ENCODE measurements at regions not wholly inside any gene's neighbourhood (a gene's known extent, or its start where the extent isn't known, plus 50 kb on each side); places are given as distances from the start of the nearest gene placed in this dataset.
"Not testable (repeated sequence)": the region's sequence is repeated elsewhere in the genome, so short reads cannot be mapped to it uniquely, and the experiment has no call there.

DNA sequence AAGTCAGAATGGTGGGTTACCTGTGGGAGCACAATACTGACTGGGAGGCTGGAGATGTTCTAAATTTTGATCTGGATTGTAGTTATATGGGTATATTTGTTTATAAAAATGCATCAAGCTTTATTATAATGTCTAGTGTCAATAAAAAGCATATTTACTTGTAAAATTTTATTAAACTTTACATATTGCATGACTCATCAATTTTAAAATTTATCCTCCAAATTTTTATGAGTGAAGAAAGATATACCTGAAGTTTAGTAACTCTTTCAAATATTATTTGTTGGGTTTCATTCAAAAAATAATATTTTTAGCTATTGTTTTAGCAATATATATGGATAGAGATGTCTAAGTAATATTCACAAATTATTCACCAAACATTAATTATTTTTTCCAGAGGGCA, 103.0 kb downstream of the ANXA5 start:
- CTCF ChIA-PET, result interaction anchor here (0.8 kb wide), 1 partner anchor 109 kb away, joined by 3 read pairs; no protein-coding TSS in a partner anchor
- H3K9me3 ChIP-seq, result no peaks in the 10 kb centered on the region
- H3K4me2 ChIP-seq, result no peak overlapping the region
- H3K27me3 ChIP-seq (ENCODE audit: insufficient read depth), result no peaks in the 10 kb centered on the region
- H3K9me2 ChIP-seq, result no peaks in the 10 kb centered on the region
- H2AFZ ChIP-seq (ENCODE audit: low read depth), result no peak overlapping the region
- no peaks in the 10 kb centered on the region for H4K20me1 ChIP-seq (ENCODE audit: insufficient read depth)
- H3K9ac ChIP-seq, result no peak overlapping the region
- H3F3A ChIP-seq (replicated peaks; ENCODE audit: insufficient read depth), result no peaks in the 10 kb centered on the region
- no peaks in the 10 kb centered on the region for H3K4me1 ChIP-seq (ENCODE audit: control insufficient read depth in 1 of 2, insufficient read depth in 2 of 2, low read depth in 1 of 2, low read length in 1 of 2)
- H3K79me2 ChIP-seq (ENCODE audit: insufficient read depth), result no peaks in the 10 kb centered on the region
- DNase-seq, result no peak
- POLR2A ChIA-PET, result no interaction called here
- no peak overlapping the region for H3K4me3 ChIP-seq (ENCODE audit: low read depth in 2 of 2, low read length in 1 of 2)
- no peaks in the 10 kb centered on the region for H3K36me3 ChIP-seq (replicated peaks in 1 of 2; ENCODE audit: control insufficient read depth in 1 of 2, insufficient read depth in 2 of 2, low read length in 1 of 2)
- H3K27ac ChIP-seq (ENCODE audit: low read depth in 2 of 2, low read length in 1 of 2), result no peak overlapping the region
- no peak for TF ChIP-seq SMC3 (IDR thresholded peaks at IDR 0.05; ENCODE audit: low read depth, low read length)
- TF ChIP-seq, protein P1, sequence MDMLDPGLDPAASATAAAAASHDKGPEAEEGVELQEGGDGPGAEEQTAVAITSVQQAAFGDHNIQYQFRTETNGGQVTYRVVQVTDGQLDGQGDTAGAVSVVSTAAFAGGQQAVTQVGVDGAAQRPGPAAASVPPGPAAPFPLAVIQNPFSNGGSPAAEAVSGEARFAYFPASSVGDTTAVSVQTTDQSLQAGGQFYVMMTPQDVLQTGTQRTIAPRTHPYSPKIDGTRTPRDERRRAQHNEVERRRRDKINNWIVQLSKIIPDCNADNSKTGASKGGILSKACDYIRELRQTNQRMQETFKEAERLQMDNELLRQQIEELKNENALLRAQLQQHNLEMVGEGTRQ (IDR thresholded peaks at IDR 0.05; ENCODE audit: borderline replicate concordance, low read depth, low read length), result no peak
- TF ChIP-seq, protein P2, sequence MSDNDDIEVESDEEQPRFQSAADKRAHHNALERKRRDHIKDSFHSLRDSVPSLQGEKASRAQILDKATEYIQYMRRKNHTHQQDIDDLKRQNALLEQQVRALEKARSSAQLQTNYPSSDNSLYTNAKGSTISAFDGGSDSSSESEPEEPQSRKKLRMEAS (IDR thresholded peaks at IDR 0.05; ENCODE audit: low read depth), result no peak
- TF ChIP-seq NFIC (IDR thresholded peaks at IDR 0.05; ENCODE audit: borderline replicate concordance), result no peak
- no peak for TF ChIP-seq RAD21 (IDR thresholded peaks at IDR 0.05; ENCODE audit: low read length)
- TF ChIP-seq CHD2 (IDR thresholded peaks at IDR 0.05; ENCODE audit: low read length, partially characterized antibody), result no peak
- TF ChIP-seq TEAD4 (IDR thresholded peaks at IDR 0.05; ENCODE audit: borderline replicate concordance, insufficient read depth), result no peak
- TF ChIP-seq, protein P3, sequence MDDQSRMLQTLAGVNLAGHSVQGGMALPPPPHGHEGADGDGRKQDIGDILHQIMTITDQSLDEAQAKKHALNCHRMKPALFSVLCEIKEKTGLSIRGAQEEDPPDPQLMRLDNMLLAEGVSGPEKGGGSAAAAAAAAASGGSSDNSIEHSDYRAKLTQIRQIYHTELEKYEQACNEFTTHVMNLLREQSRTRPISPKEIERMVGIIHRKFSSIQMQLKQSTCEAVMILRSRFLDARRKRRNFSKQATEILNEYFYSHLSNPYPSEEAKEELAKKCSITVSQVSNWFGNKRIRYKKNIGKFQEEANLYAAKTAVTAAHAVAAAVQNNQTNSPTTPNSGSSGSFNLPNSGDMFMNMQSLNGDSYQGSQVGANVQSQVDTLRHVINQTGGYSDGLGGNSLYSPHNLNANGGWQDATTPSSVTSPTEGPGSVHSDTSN (IDR thresholded peaks at IDR 0.05), result no peak
- no peak for TF ChIP-seq YY1 (IDR thresholded peaks at IDR 0.05; ENCODE audit: low read depth)
- TF ChIP-seq EZH2phosphoT487 (IDR thresholded peaks at IDR 0.05; ENCODE audit: borderline replicate concordance, low read depth), result no peak
- TF ChIP-seq MEF2A (IDR thresholded peaks at IDR 0.05; ENCODE audit: borderline replicate concordance, low read depth), result no peak
- no peak for TF ChIP-seq RFX5 (IDR thresholded peaks at IDR 0.05; ENCODE audit: low read length)
- no peak for TF ChIP-seq GATA2 (CRISPR knock-in tag; IDR thresholded peaks at IDR 0.05)
- TF ChIP-seq FOXJ3 (CRISPR knock-in tag; IDR thresholded peaks at IDR 0.05), result no peak
- no peak for TF ChIP-seq RXRA (IDR thresholded peaks at IDR 0.05; ENCODE audit: borderline replicate concordance, low read depth)
- TF ChIP-seq GABPA (IDR thresholded peaks at IDR 0.05; ENCODE audit: low read depth), result no peak
- TF ChIP-seq, protein P4, sequence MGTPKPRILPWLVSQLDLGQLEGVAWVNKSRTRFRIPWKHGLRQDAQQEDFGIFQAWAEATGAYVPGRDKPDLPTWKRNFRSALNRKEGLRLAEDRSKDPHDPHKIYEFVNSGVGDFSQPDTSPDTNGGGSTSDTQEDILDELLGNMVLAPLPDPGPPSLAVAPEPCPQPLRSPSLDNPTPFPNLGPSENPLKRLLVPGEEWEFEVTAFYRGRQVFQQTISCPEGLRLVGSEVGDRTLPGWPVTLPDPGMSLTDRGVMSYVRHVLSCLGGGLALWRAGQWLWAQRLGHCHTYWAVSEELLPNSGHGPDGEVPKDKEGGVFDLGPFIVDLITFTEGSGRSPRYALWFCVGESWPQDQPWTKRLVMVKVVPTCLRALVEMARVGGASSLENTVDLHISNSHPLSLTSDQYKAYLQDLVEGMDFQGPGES (IDR thresholded peaks at IDR 0.05; ENCODE audit: low read depth, low read length), result no peak
- no peak for TF ChIP-seq ELF1 (IDR thresholded peaks at IDR 0.05)
- no peak for TF ChIP-seq TAF1 (IDR thresholded peaks at IDR 0.05; ENCODE audit: borderline replicate concordance, low read depth, low read length)

DNA sequence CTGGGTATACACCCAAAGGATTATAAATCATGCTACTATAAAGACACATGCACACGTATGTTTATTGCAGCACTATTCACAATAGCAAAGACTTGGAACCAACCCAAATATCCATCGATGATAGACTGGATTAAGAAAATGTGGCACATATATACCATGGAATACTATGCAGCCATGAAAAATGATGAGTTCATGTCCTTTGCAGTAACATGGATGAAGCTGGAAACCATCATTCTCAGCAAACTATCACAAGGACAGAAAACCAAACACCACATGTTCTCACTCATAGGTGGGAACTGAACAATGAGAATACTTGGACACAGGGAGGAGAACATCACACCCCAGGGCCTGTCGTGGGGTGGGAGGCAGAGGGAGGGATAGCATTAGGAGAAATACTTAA, 104.5 kb downstream of the ANXA5 start:
- H3K9me3 ChIP-seq; H3K27me3 ChIP-seq (ENCODE audit: insufficient read depth); H3F3A ChIP-seq (replicated peaks; ENCODE audit: insufficient read depth); H3K4me3 ChIP-seq (ENCODE audit: low read depth in 2 of 2, low read length in 1 of 2); POLR2A ChIA-PET; H3K4me2 ChIP-seq; H3K27ac ChIP-seq (ENCODE audit: low read depth in 2 of 2, low read length in 1 of 2); H3K4me1 ChIP-seq (ENCODE audit: control insufficient read depth in 1 of 2, insufficient read depth in 2 of 2, low read depth in 1 of 2, low read length in 1 of 2); DNase-seq; H3K9ac ChIP-seq; H3K9me2 ChIP-seq; H2AFZ ChIP-seq (ENCODE audit: low read depth); H3K79me2 ChIP-seq (ENCODE audit: insufficient read depth); H3K36me3 ChIP-seq (replicated peaks in 1 of 2; ENCODE audit: control insufficient read depth in 1 of 2, insufficient read depth in 2 of 2, low read length in 1 of 2); CTCF ChIA-PET; H4K20me1 ChIP-seq (ENCODE audit: insufficient read depth): not testable (repeated sequence)
- WGBS (ENCODE audit: low lambda C conversion rate), result 3% methylated on average over 3 of the region's 3 CpGs
